Tibial nerve (tissue), 4 donors: ENCODE measurements at regions not wholly inside any gene's neighbourhood (a gene's known extent, or its start where the extent isn't known, plus 50 kb on each side); places are given as distances from the start of the nearest gene placed in this dataset.

ENCODE experiments used
- DNase-seq, 2 donors: peaks; one replicate each; pipeline ENCODE4 v3.0.0-alpha.2; 2019; ENCODE audit warnings: low spot score in 2 of 2
- H3K27ac ChIP-seq, 4 donors: fragments of 200-600 bp; sonication (generic) in 3 of 4; one replicate each; pipeline ENCODE4 v1.5.1; 2017 to 2019; ENCODE audit warnings: mild to moderate bottlenecking in 1 of 4
- H3K27me3 ChIP-seq, 2 donors: fragments of 200-600 bp; sonication (generic) in 1 of 2; one replicate each; pipeline versions ENCODE4 v1.5.1 to v1.6.0; 2017 to 2019
- H3K36me3 ChIP-seq, 3 donors: fragments of 200-600 bp; sonication (generic); one replicate each; pipeline ENCODE4 v1.5.1; 2018 to 2019
- H3K4me1 ChIP-seq, 4 donors: fragments of 200-600 bp; sonication (generic) in 3 of 4; one replicate each; pipeline ENCODE4 v1.5.1; 2017 to 2019
- H3K4me3 ChIP-seq, 4 donors: fragments of 200-600 bp; sonication (generic) in 3 of 4; one replicate each; pipeline ENCODE4 v1.5.1; 2017 to 2019; ENCODE audit warnings: mild to moderate bottlenecking in 1 of 4, moderate library complexity in 1 of 4
- H3K9me3 ChIP-seq, 4 donors: fragments of 200-600 bp; sonication (generic) in 3 of 4; one replicate each; pipeline ENCODE4 v1.5.1; 2017 to 2019
- CTCF ChIP-seq, 5 experiments: fragments of 200-600 bp in 3 of 5; fragments of 450-650 bp in 2 of 5; sonication (generic) in 3 of 5; IDR thresholded peaks; one replicate each; pipeline ENCODE4 v1.5.1; 2016 to 2019; ENCODE audit warnings: antibody characterized with exemption in 5 of 5, mild to moderate bottlenecking in 3 of 5, moderate library complexity in 2 of 5
- EP300 ChIP-seq, 2 donors: sonication (generic); formaldehyde crosslinking; IDR thresholded peaks; one replicate each; pipeline ENCODE4 v1.6.1; 2017; ENCODE audit warnings: antibody characterized with exemption in 2 of 2, mild to moderate bottlenecking in 1 of 2
- POLR2A ChIP-seq, 2 donors: fragments of 450-650 bp; IDR thresholded peaks; one replicate each; pipeline ENCODE4 v1.6.1; 2017; ENCODE audit warnings: antibody characterized with exemption in 2 of 2, mild to moderate bottlenecking in 2 of 2, moderate library complexity in 2 of 2
- WGBS, 2 donors: methylation state at CpG; one replicate each; pipeline ENCODE4 v1.1.5; 2018; 5-methylcytosine and 5-hydroxymethylcytosine counted together

DNA sequence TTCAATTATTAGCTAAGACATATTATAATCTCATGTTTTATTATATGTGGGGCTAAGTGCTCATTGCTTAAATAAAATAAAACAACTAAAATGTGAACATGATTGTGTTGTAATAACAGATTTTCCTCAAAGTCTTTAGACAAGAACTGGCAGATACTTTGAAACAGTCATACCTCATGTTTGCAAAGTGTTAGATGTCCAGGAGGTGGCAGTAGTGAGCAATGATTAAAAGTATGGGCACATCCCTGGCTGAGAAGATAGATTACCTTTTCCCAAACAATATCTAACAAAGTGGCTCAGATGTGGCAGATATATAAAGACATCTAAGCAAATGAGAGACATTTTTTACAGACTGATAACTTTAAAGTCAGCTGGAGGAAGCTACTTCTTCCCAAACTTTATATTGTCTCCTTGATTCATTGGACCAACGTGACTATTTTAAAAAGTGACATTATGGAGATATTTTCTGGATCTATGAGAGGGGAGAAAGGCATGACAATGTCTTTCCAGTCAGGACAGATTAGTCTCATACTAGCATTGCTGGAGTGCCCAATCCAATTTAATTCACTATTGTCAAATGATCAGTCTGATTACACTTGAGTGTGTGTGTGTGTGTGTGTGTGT lies 269.8 kb downstream of the S1PR1 start:
- 88 to 93% methylated on average over 1 of the region's 1 CpG for WGBS, 2 donors
- Histone ChIP-seq H3K9me3 (no peaks in the 10 kb centered on the region), H3K36me3 (no peaks in the 10 kb centered on the region), H3K27me3 (no peaks in the 10 kb centered on the region), H3K4me3 (no peak overlapping the region), H3K4me1 (no peaks in the 10 kb centered on the region), H3K27ac (no peak overlapping the region)
- DNase-seq, result peak in 1 of 2 donors; percentile 45
- TF ChIP-seq EP300 (IDR thresholded peaks at IDR 0.05) (no peak), CTCF (IDR thresholded peaks at IDR 0.05) (peak; percentile 21 to 64 (median 60)), POLR2A (IDR thresholded peaks at IDR 0.05) (no peak)

- H3K4me3 ChIP-seq, result no peak overlapping the region
- TF ChIP-seq CTCF (IDR thresholded peaks at IDR 0.05), result no peak
- TF ChIP-seq POLR2A (IDR thresholded peaks at IDR 0.05), result no peak
- no peak for TF ChIP-seq EP300 (IDR thresholded peaks at IDR 0.05)
- 43 to 57% methylated on average over 1 of the region's 1 CpG for WGBS, 2 donors
- no peaks in the 10 kb centered on the region for H3K9me3 ChIP-seq
- H3K4me1 ChIP-seq, result no peaks in the 10 kb centered on the region
- no peaks in the 10 kb centered on the region for H3K36me3 ChIP-seq
- H3K27me3 ChIP-seq, result no peaks in the 10 kb centered on the region
- DNase-seq, result no peak
- H3K27ac ChIP-seq, result no peak overlapping the region
Observed at GRCh38 chr1:101507547-101507971, 270.7 kb downstream of the S1PR1 start.

GRCh38 chr1:101508913-101509312 lies 272.1 kb downstream of the S1PR1 start:
- WGBS, 2 donors, result 90% methylated on average over 2 of the region's 2 CpGs
- H3K27me3 ChIP-seq, result no peaks in the 10 kb centered on the region

GRCh38 chr1:101509370-101509769 lies 272.6 kb downstream of the S1PR1 start:
- TF ChIP-seq POLR2A (IDR thresholded peaks at IDR 0.05), result no peak
- no peak for TF ChIP-seq CTCF (IDR thresholded peaks at IDR 0.05)
- Histone ChIP-seq H3K27me3 (no peaks in the 10 kb centered on the region), H3K36me3 (no peaks in the 10 kb centered on the region), H3K27ac (no peak overlapping the region), H3K4me3 (no peak overlapping the region), H3K4me1 (no peaks in the 10 kb centered on the region), H3K9me3 (no peaks in the 10 kb centered on the region)
- WGBS, 2 donors, result 48 to 72% methylated on average over 1 of the region's 1 CpG
- no peak for DNase-seq

More at GRCh38 chr1:101508913-101509312, 272.1 kb downstream of the S1PR1 start:
- TF ChIP-seq EP300 (IDR thresholded peaks at IDR 0.05) (no peak), CTCF (IDR thresholded peaks at IDR 0.05) (no peak), POLR2A (IDR thresholded peaks at IDR 0.05) (no peak)
- Histone ChIP-seq H3K4me3 (no peak overlapping the region), H3K27ac (no peak overlapping the region), H3K36me3 (no peaks in the 10 kb centered on the region), H3K4me1 (no peaks in the 10 kb centered on the region), H3K9me3 (no peaks in the 10 kb centered on the region)
- no peak for DNase-seq

DNA sequence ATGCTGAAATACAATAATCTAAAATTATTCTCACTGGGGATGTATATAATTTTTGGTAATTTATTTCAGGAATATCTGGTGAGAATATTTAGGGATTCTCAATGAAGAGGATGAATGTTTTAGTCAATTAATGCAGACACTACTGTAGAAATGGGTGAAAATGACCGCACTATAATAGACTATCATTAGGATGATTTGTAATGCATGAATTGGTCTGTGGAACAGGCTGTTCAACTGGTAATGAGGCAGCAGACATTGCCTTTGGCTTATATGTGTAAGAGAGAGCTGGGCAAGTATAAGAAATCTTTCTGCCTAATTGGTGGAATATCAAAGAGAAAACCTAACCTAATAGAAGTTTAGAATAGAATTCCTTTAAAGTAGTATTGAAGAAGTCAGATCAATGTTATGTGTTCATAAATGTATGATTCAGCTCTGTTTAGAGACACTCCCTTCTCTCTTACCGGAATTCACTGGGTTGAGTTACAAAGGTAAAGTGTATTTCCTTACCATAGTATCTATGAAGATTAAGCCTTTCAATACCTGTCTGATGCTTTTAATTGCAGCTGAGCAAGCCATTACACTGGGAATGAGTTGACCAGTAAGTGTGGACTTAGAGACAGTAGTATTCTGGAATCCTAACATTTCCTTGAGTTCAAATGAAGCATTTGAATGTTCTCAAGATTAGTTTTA lies 274.5 kb downstream of the S1PR1 start:
- 92 to 93% methylated on average over 2 of the region's 2 CpGs for WGBS, 2 donors
- H3K9me3 ChIP-seq, result peaks cover 0 to 4% (median 1%) of the 10 kb centered on the region in 4 donors
- no peaks in the 10 kb centered on the region for H3K4me1 ChIP-seq
- H3K27ac ChIP-seq, result no peak overlapping the region
- no peak for DNase-seq
- TF ChIP-seq EP300 (IDR thresholded peaks at IDR 0.05) (no peak), CTCF (IDR thresholded peaks at IDR 0.05) (no peak)
- no peak overlapping the region for H3K4me3 ChIP-seq
- no peaks in the 10 kb centered on the region for H3K36me3 ChIP-seq
- H3K27me3 ChIP-seq, result no peaks in the 10 kb centered on the region
